ENCODE measurements at regions not wholly inside any gene's neighbourhood (a gene's known extent, or its start where the extent isn't known, plus 50 kb on each side); places are given as distances from the start of the nearest gene placed in this dataset.

- no peak for TF ChIP-seq POLR2AphosphoS5 (IDR thresholded peaks at IDR 0.05; ENCODE audit: borderline replicate concordance, low read depth, low read length)
- TF ChIP-seq EZH2 (IDR thresholded peaks at IDR 0.05): no peak
- TF ChIP-seq FOXP2 (optimal IDR thresholded peaks at IDR 0.05; ENCODE audit: control extremely low read depth, extremely low read length, insufficient read depth): no peak
Measured at GRCh38 chr2:22902180-22902550, 482.8 kb upstream of the KLHL29 start.

Data from SK-N-MC (cell line).